MG63 (cell line): ENCODE measurements at regions not wholly inside any gene's neighbourhood (a gene's known extent, or its start where the extent isn't known, plus 50 kb on each side); places are given as distances from the start of the nearest gene placed in this dataset.

Source experiments
- DNase-seq: peaks from one replicate; pipeline ENCODE4 v3.0.0-alpha.2; 2020
- H3K27me3 ChIP-seq: fragments of 250-450 bp; sonication (Bioruptor Pico); 2 replicates; pipeline ENCODE4 v1.5.1; 2020; ENCODE audit warnings: mild to moderate bottlenecking, moderate library complexity
- H3K36me3 ChIP-seq: fragments of 250-450 bp; sonication (Bioruptor Pico); 2 replicates; pipeline ENCODE4 v1.5.1; 2020; ENCODE audit warnings: mild to moderate bottlenecking, moderate library complexity
- H3K4me3 ChIP-seq: fragments of 250-450 bp; sonication (Bioruptor Pico); 2 replicates; pipeline ENCODE4 v1.5.1; 2020; ENCODE audit warnings: mild to moderate bottlenecking, moderate library complexity
- H3K9me3 ChIP-seq: fragments of 250-450 bp; sonication (Bioruptor Pico); 2 replicates; pipeline ENCODE4 v1.5.1; 2020; ENCODE audit warnings: mild to moderate bottlenecking, moderate library complexity

- no peaks in the 10 kb centered on the region for H3K27me3 ChIP-seq
- H3K4me3 ChIP-seq, result no peak overlapping the region
- no peaks in the 10 kb centered on the region for H3K9me3 ChIP-seq
- no peaks in the 10 kb centered on the region for H3K36me3 ChIP-seq
- DNase-seq, result no peak
Measured at GRCh38 chr2:136221026-136221425, 103.1 kb upstream of the CXCR4 start.

- DNase-seq, result no peak
- Histone ChIP-seq H3K36me3 (no peaks in the 10 kb centered on the region), H3K27me3 (no peaks in the 10 kb centered on the region), H3K9me3 (no peaks in the 10 kb centered on the region), H3K4me3 (no peak overlapping the region)
Measured at GRCh38 chr2:136219963-136220362, 102.0 kb upstream of the CXCR4 start.

GRCh38 chr2:136219341-136219740 lies 101.4 kb upstream of the CXCR4 start:
- H3K4me3 ChIP-seq, result no peak overlapping the region
- no peaks in the 10 kb centered on the region for H3K9me3 ChIP-seq
- no peaks in the 10 kb centered on the region for H3K27me3 ChIP-seq
- DNase-seq, result no peak
- no peaks in the 10 kb centered on the region for H3K36me3 ChIP-seq

- H3K4me3 ChIP-seq, result no peak overlapping the region
- H3K27me3 ChIP-seq, result no peaks in the 10 kb centered on the region
- no peaks in the 10 kb centered on the region for H3K36me3 ChIP-seq
- no peak for DNase-seq
- no peaks in the 10 kb centered on the region for H3K9me3 ChIP-seq
Measured at GRCh38 chr2:136217996-136218395, 100.0 kb upstream of the CXCR4 start.

GRCh38 chr2:136215908-136216472 lies 98.0 kb upstream of the CXCR4 start:
- H3K4me3 ChIP-seq, result no peak overlapping the region
- no peaks in the 10 kb centered on the region for H3K9me3 ChIP-seq
- H3K27me3 ChIP-seq, result no peaks in the 10 kb centered on the region
- no peak for DNase-seq
- no peaks in the 10 kb centered on the region for H3K36me3 ChIP-seq

GRCh38 chr2:136215449-136215848 lies 97.5 kb upstream of the CXCR4 start:
- H3K27me3 ChIP-seq, result no peaks in the 10 kb centered on the region
- H3K4me3 ChIP-seq, result no peak overlapping the region
- no peaks in the 10 kb centered on the region for H3K9me3 ChIP-seq
- DNase-seq, result no peak
- H3K36me3 ChIP-seq, result no peaks in the 10 kb centered on the region

GRCh38 chr2:136214307-136215200 lies 96.6 kb upstream of the CXCR4 start:
- DNase-seq, result no peak
- Histone ChIP-seq H3K27me3 (no peaks in the 10 kb centered on the region), H3K9me3 (no peaks in the 10 kb centered on the region), H3K36me3 (no peaks in the 10 kb centered on the region), H3K4me3 (no peak overlapping the region)

GRCh38 chr2:136213836-136214235 lies 95.9 kb upstream of the CXCR4 start:
- Histone ChIP-seq H3K27me3 (no peaks in the 10 kb centered on the region), H3K9me3 (no peaks in the 10 kb centered on the region), H3K36me3 (no peaks in the 10 kb centered on the region), H3K4me3 (no peak overlapping the region)
- no peak for DNase-seq

GRCh38 chr2:136212426-136213378 lies 94.8 kb upstream of the CXCR4 start:
- no peak overlapping the region for H3K4me3 ChIP-seq
- DNase-seq, result no peak
- H3K27me3 ChIP-seq, result no peaks in the 10 kb centered on the region
- no peaks in the 10 kb centered on the region for H3K9me3 ChIP-seq
- no peaks in the 10 kb centered on the region for H3K36me3 ChIP-seq

GRCh38 chr2:136211701-136212100 lies 93.8 kb upstream of the CXCR4 start:
- Histone ChIP-seq H3K9me3 (no peaks in the 10 kb centered on the region), H3K4me3 (no peak overlapping the region), H3K27me3 (no peaks in the 10 kb centered on the region), H3K36me3 (no peaks in the 10 kb centered on the region)
- DNase-seq, result no peak

- Histone ChIP-seq H3K4me3 (no peak overlapping the region), H3K27me3 (no peaks in the 10 kb centered on the region), H3K9me3 (no peaks in the 10 kb centered on the region), H3K36me3 (no peaks in the 10 kb centered on the region)
- no peak for DNase-seq
Measured at GRCh38 chr2:136210822-136211221, 92.9 kb upstream of the CXCR4 start.

- DNase-seq, result no peak
- no peaks in the 10 kb centered on the region for H3K9me3 ChIP-seq
- no peaks in the 10 kb centered on the region for H3K27me3 ChIP-seq
- H3K36me3 ChIP-seq, result no peaks in the 10 kb centered on the region
- H3K4me3 ChIP-seq, result no peak overlapping the region
Measured at GRCh38 chr2:136210455-136210805, 92.5 kb upstream of the CXCR4 start.

- DNase-seq, result no peak
- no peak overlapping the region for H3K4me3 ChIP-seq
- H3K27me3 ChIP-seq, result no peaks in the 10 kb centered on the region
- no peaks in the 10 kb centered on the region for H3K9me3 ChIP-seq
- H3K36me3 ChIP-seq, result no peaks in the 10 kb centered on the region
Measured at GRCh38 chr2:136209561-136210454, 91.9 kb upstream of the CXCR4 start.

GRCh38 chr2:136208682-136209420 lies 90.9 kb upstream of the CXCR4 start:
- no peak overlapping the region for H3K4me3 ChIP-seq
- no peaks in the 10 kb centered on the region for H3K27me3 ChIP-seq
- DNase-seq, result no peak
- no peaks in the 10 kb centered on the region for H3K36me3 ChIP-seq
- no peaks in the 10 kb centered on the region for H3K9me3 ChIP-seq

- H3K4me3 ChIP-seq, result no peak overlapping the region
- DNase-seq, result no peak
- H3K27me3 ChIP-seq, result no peaks in the 10 kb centered on the region
- no peaks in the 10 kb centered on the region for H3K9me3 ChIP-seq
- H3K36me3 ChIP-seq, result no peaks in the 10 kb centered on the region
Measured at GRCh38 chr2:136207665-136208064, 89.7 kb upstream of the CXCR4 start.
